Left ventricle myocardium inferior (tissue), 1 donor: ENCODE measurements at regions not wholly inside any gene's neighbourhood (a gene's known extent, or its start where the extent isn't known, plus 50 kb on each side); places are given as distances from the start of the nearest gene placed in this dataset.

ENCODE experiments used
- DNase-seq: peaks from one replicate; pipeline ENCODE4 v3.0.0-alpha.2; 2020
- H3K27ac ChIP-seq: fragments of 200-600 bp; replicated peaks from 2 replicates; pipeline ENCODE4 v1.8.0; 2021
- H3K27me3 ChIP-seq: fragments of 200-600 bp; 2 replicates; pipeline ENCODE4 v1.8.0; 2021; ENCODE audit warnings: low read depth
- H3K36me3 ChIP-seq: fragments of 200-600 bp; 2 replicates; pipeline ENCODE4 v1.8.0; 2021
- H3K4me1 ChIP-seq: fragments of 200-600 bp; 2 replicates; pipeline ENCODE4 v1.8.0; 2021
- H3K4me3 ChIP-seq: fragments of 200-600 bp; 2 replicates; pipeline ENCODE4 v1.8.0; 2021; ENCODE audit warnings: mild to moderate bottlenecking, moderate library complexity
- H3K9me3 ChIP-seq: fragments of 200-600 bp; replicated peaks from 2 replicates; pipeline ENCODE4 v1.8.0; 2021
- intact Hi-C: fragments of 100-400 bp; cut with micrococcal nuclease; formaldehyde crosslinking; loops from one replicate; pipeline ENCODE4 v1.11.0; 2022
- TF ChIP-seq, protein P1 (sequence below): fragments of 200-600 bp; IDR thresholded peaks from 2 replicates; pipeline ENCODE4 v1.8.0; 2021; ENCODE audit warnings: antibody characterized with exemption, mild to moderate bottlenecking, borderline replicate concordance
- donor health status: DM: no; HTN: yes; CAD: no; lungs with severe emphysema.

DNA sequence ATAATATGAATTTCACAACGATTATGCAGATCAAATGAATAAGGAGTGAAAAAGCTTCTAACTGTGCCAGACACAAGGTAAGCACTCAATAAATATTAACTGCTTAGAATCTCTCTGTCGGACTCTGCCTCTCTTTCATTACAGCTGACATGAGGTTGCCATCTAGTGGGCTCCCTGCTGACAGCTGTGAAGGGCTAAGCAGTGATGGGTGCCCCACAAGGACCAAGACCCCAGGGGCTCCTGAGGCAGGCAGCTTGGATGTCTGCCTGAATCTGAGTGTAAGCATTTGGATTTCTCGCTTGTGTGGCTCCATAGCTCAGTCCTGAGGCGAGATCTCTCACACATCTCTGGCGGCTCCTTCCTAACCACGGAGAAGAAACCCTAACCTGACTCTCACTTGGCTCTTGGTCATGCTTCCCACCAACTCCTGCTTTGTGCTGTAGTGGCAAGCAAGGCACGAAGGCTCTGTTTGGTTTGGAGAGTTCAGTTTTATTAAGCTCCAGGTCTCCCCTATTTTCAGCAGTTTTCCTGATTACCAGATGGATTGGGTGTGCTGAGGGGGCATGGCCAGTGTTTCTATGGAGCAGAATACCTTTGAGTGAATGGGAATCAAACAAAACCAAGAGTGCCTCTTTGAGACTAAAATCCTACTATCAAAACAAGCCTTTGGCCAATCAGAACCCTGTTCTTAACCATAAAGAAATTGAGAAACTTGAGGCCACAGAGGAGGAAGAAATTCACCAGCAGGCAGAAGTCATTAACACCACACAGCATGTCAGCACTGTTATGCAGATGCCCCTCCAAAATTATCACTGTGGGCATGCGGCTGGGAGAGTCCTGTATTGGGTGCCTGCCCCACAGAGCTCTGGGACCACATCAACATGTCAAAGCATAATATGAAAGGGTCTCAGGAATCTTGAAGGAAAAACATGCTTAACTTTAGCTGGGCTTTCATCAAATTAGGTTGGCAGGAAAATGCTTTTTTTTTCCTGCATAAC lies 152.8 kb upstream of the NTM start:
- Histone ChIP-seq H3K9me3 (no peaks in the 10 kb centered on the region), H3K4me3 (no peak overlapping the region), H3K27me3 (peaks cover 27% of the 10 kb centered on the region), H3K4me1 (no peaks in the 10 kb centered on the region), H3K36me3 (no peaks in the 10 kb centered on the region), H3K27ac (no peak overlapping the region)
- TF ChIP-seq, protein P1, sequence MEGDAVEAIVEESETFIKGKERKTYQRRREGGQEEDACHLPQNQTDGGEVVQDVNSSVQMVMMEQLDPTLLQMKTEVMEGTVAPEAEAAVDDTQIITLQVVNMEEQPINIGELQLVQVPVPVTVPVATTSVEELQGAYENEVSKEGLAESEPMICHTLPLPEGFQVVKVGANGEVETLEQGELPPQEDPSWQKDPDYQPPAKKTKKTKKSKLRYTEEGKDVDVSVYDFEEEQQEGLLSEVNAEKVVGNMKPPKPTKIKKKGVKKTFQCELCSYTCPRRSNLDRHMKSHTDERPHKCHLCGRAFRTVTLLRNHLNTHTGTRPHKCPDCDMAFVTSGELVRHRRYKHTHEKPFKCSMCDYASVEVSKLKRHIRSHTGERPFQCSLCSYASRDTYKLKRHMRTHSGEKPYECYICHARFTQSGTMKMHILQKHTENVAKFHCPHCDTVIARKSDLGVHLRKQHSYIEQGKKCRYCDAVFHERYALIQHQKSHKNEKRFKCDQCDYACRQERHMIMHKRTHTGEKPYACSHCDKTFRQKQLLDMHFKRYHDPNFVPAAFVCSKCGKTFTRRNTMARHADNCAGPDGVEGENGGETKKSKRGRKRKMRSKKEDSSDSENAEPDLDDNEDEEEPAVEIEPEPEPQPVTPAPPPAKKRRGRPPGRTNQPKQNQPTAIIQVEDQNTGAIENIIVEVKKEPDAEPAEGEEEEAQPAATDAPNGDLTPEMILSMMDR, result peak; percentile 61
- intact Hi-C loops, result no loop called here
- DNase-seq, result no peak

DNA sequence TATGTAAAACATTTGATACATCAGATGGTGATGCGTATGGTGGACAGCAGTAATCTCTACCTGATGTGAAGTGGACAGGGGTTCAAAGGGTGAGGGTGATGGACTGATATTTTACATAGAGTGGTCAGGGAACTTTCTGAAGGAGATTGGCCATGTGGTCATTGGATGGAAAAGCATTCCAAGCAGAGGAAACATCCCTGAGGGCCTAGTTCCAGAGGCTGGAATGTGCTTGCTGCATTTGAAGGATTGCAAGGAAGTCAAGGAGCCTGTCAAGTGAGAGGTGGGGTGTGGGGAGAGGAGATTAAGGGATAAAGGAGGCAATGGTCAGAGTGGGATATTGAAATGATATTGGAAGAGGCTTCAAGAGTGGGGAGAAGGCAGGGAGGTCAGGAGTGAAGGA lies 151.9 kb upstream of the NTM start:
- intact Hi-C loops, result no loop called here

DNA sequence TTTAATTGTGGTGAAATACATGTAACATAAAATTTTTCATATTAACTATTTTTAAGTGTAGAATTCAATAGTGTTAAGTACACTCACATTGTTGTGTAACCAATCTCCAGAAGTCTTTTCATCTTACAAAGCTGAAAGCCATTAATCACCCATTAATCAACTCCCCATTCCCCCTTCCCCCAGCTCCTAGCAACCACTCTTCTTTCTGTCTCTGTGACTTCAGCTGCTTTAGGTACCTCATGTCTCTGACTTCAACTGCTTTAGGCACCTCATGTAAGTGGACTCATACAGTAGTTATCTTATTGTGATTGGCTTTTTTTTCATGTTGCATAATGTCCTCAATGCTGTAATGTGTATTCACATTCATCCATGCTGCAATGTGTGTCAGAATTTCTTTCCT lies 150.8 kb upstream of the NTM start:
- peaks cover 34% of the 10 kb centered on the region for H3K27me3 ChIP-seq
- TF ChIP-seq, protein P1, result no peak
- peaks cover 2% of the 10 kb centered on the region for H3K9me3 ChIP-seq
- H3K4me1 ChIP-seq, result no peaks in the 10 kb centered on the region
- intact Hi-C loops, result loop anchor here (10.0 kb wide), 1 partner anchor 155 kb away; no protein-coding TSS in a partner anchor
- no peak for DNase-seq
- no peak overlapping the region for H3K4me3 ChIP-seq
- H3K27ac ChIP-seq, result no peak overlapping the region
- no peaks in the 10 kb centered on the region for H3K36me3 ChIP-seq

More for the DNA sequence above, 151.9 kb upstream of the NTM start:
- H3K4me3 ChIP-seq, result no peak overlapping the region
- TF ChIP-seq, protein P1, result no peak
- no peaks in the 10 kb centered on the region for H3K9me3 ChIP-seq
- peaks cover 26% of the 10 kb centered on the region for H3K27me3 ChIP-seq
- no peaks in the 10 kb centered on the region for H3K4me1 ChIP-seq
- no peak for DNase-seq
- no peak overlapping the region for H3K27ac ChIP-seq
- no peaks in the 10 kb centered on the region for H3K36me3 ChIP-seq

DNA sequence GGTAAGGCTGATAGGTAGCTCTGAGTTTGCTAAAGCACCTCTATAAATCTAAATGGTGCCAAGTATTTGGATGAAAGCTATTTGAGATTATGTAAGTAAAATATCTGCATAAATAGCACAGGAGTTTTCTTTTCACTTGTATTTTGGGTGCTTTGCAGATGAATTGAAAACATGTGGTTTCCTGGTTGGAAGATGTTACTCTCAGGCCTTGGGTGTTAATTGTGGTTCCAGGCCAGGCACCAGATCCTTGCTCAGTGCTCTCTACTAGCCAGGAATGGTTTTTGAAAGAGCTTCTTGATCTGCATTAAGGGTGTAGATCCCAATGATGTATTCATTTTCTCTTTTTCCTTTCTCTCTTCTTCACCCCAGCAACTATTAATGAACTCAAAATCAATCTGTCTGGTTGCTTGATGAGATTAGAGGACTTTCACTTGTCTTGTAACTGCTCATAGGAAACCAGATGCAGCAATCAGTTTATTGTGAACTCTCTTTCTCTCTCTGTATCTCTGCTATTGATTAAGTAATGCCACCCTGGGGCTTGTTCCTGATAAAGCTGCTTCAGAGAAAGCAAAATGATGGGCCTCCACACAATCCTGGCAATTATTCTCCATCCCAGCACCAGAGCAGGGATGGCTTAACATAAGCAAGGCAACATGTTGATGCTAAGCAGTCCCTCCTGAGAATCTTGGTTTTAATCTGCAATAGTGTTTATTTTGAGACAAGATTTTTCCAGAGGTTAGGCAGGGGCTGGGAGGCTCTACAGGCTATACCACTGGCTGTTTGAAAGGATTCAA lies 147.0 kb upstream of the NTM start:
- no peak for DNase-seq
- peaks cover 15% of the 10 kb centered on the region for H3K9me3 ChIP-seq
- intact Hi-C loops, result loop anchor here (10.0 kb wide), 1 partner anchor 159 kb away; no protein-coding TSS in a partner anchor
- no peaks in the 10 kb centered on the region for H3K4me1 ChIP-seq
- H3K27ac ChIP-seq, result no peak overlapping the region
- no peaks in the 10 kb centered on the region for H3K36me3 ChIP-seq
- TF ChIP-seq, protein P1, result no peak
- peaks cover 33% of the 10 kb centered on the region for H3K27me3 ChIP-seq
- no peak overlapping the region for H3K4me3 ChIP-seq

DNA sequence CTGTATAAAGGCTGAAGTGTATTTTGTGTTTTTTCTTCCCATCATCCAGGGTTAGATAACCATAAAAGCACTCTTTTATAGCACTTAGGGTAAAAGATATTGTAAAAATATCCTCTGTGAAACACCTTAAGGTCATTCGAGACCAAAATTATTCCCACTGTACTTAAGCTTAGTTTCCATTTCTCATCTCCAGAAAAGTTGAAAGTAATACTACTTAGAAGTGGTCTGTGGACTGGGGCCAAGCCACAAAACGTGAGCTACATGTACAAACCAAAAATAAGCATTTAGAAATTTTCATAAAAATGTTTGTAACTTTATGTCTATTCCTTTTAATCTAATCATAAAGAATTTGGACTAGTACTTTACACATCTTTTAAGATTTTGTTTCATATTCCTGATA lies 142.0 kb upstream of the NTM start:
- no peak overlapping the region for H3K4me3 ChIP-seq
- no peak for DNase-seq
- H3K27me3 ChIP-seq, result peaks cover 23% of the 10 kb centered on the region
- no peaks in the 10 kb centered on the region for H3K4me1 ChIP-seq
- no peak overlapping the region for H3K27ac ChIP-seq
- TF ChIP-seq, protein P1, result no peak
- intact Hi-C loops, result loop anchor here (10.0 kb wide), 1 partner anchor 164 kb away; no protein-coding TSS in a partner anchor
- peaks cover 15% of the 10 kb centered on the region for H3K9me3 ChIP-seq
- no peaks in the 10 kb centered on the region for H3K36me3 ChIP-seq
